ENCODE measurements at regions not wholly inside any gene's neighbourhood (a gene's known extent, or its start where the extent isn't known, plus 50 kb on each side); places are given as distances from the start of the nearest gene placed in this dataset.

- Histone ChIP-seq H3K36me3 (ENCODE audit: control insufficient read depth in 1 of 2, insufficient read depth in 2 of 2, low read depth in 1 of 2, low read length in 2 of 2) (no peaks in the 10 kb centered on the region), H3K23ac (ENCODE audit: low read length in 2 of 2) (no peak overlapping the region), H3K18ac (ENCODE audit: low read depth in 1 of 2, low read length in 2 of 2) (no peak overlapping the region), H2AK5ac (ENCODE audit: low read length, severe bottlenecking) (no peak overlapping the region), H4K91ac (ENCODE audit: low read length) (no peak overlapping the region), H3K4me1 (ENCODE audit: control insufficient read depth, insufficient read depth, low read depth, low read length) (no peaks in the 10 kb centered on the region), H2BK15ac (ENCODE audit: low read depth, poor library complexity, severe bottlenecking) (no peak overlapping the region), H3K4ac (ENCODE audit: low read depth in 1 of 2, low read length in 2 of 2) (no peak overlapping the region), H2BK120ac (ENCODE audit: low read depth, low read length) (no peak overlapping the region), H2BK12ac (ENCODE audit: low read length in 2 of 2) (no peak overlapping the region), H3K4me2 (ENCODE audit: low read length, poor library complexity, severe bottlenecking) (no peak overlapping the region), H3K4me3 (ENCODE audit: insufficient read depth in 1 of 2, low read depth in 1 of 2, low read length in 2 of 2) (no peak overlapping the region), H3K9ac (ENCODE audit: low read length) (no peak overlapping the region), H4K8ac (ENCODE audit: low read length) (no peak overlapping the region), H2AFZ (ENCODE audit: low read depth, low read length) (no peak overlapping the region), H3K9me3 (ENCODE audit: control insufficient read depth, low read length) (peaks cover 16% of the 10 kb centered on the region), H2BK5ac (ENCODE audit: low read depth, low read length, poor library complexity, severe bottlenecking) (no peak overlapping the region), H3K27me3 (ENCODE audit: control insufficient read depth in 1 of 2, insufficient read depth in 1 of 2, low read length in 2 of 2) (no peaks in the 10 kb centered on the region), H3K79me1 (replicated peaks; ENCODE audit: low read length, poor library complexity, severe bottlenecking) (no peaks in the 10 kb centered on the region), H3K27ac (ENCODE audit: low read length, poor library complexity, severe bottlenecking) (no peak overlapping the region), H3K14ac (ENCODE audit: low read length in 2 of 2) (no peak overlapping the region)
- no peak for DNase-seq
- WGBS = 94% methylated on average over 2 of the region's 3 CpGs
Observed at GRCh38 chr2:123715467-123715982, 309.6 kb upstream of the CNTNAP5 start.

- Histone ChIP-seq H3K18ac (ENCODE audit: low read depth in 1 of 2, low read length in 2 of 2) (no peak overlapping the region), H3K23ac (ENCODE audit: low read length in 2 of 2) (no peak overlapping the region), H3K27ac (ENCODE audit: low read length, poor library complexity, severe bottlenecking) (no peak overlapping the region), H2BK15ac (ENCODE audit: low read depth, poor library complexity, severe bottlenecking) (no peak overlapping the region), H3K9ac (ENCODE audit: low read length) (no peak overlapping the region), H2BK120ac (ENCODE audit: low read depth, low read length) (no peak overlapping the region), H2AFZ (ENCODE audit: low read depth, low read length) (no peak overlapping the region), H3K27me3 (ENCODE audit: control insufficient read depth in 1 of 2, insufficient read depth in 1 of 2, low read length in 2 of 2) (no peaks in the 10 kb centered on the region), H3K14ac (ENCODE audit: low read length in 2 of 2) (no peak overlapping the region), H3K4me2 (ENCODE audit: low read length, poor library complexity, severe bottlenecking) (no peak overlapping the region), H3K9me3 (ENCODE audit: control insufficient read depth, low read length) (peaks cover 5% of the 10 kb centered on the region), H3K4ac (ENCODE audit: low read depth in 1 of 2, low read length in 2 of 2) (no peak overlapping the region), H3K79me1 (replicated peaks; ENCODE audit: low read length, poor library complexity, severe bottlenecking) (no peaks in the 10 kb centered on the region), H3K4me3 (ENCODE audit: insufficient read depth in 1 of 2, low read depth in 1 of 2, low read length in 2 of 2) (no peak overlapping the region), H4K8ac (ENCODE audit: low read length) (no peak overlapping the region), H2AK5ac (ENCODE audit: low read length, severe bottlenecking) (no peak overlapping the region), H2BK5ac (ENCODE audit: low read depth, low read length, poor library complexity, severe bottlenecking) (no peak overlapping the region), H4K91ac (ENCODE audit: low read length) (no peak overlapping the region), H3K36me3 (ENCODE audit: control insufficient read depth in 1 of 2, insufficient read depth in 2 of 2, low read depth in 1 of 2, low read length in 2 of 2) (no peaks in the 10 kb centered on the region), H3K4me1 (ENCODE audit: control insufficient read depth, insufficient read depth, low read depth, low read length) (no peaks in the 10 kb centered on the region), H2BK12ac (ENCODE audit: low read length in 2 of 2) (no peak overlapping the region)
- WGBS = 100% methylated on average over 1 of the region's 5 CpGs
- no peak for DNase-seq
Observed at GRCh38 chr2:123717636-123718334, 307.3 kb upstream of the CNTNAP5 start.

DNA sequence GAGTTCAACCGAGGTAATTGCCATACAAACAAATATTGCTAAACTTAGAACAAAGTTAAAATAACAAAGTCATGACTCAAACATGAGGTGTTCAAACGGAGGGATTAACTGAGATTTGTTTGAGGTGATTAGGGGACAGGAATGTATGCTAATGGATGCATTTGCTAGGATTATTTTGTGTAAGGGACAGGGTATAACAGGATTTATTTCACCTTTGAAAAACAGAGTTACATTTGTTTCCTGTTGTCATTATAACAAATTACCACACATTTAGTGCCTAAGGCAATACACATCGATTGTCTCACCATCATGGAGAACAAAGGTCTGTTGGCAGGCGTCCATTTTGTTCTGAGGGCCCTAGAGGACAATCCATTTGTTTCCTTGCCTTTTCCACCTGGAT, 304.3 kb upstream of the CNTNAP5 start:
- no peak overlapping the region for H2BK15ac ChIP-seq (ENCODE audit: low read depth, poor library complexity, severe bottlenecking)
- H4K8ac ChIP-seq (ENCODE audit: low read length) = no peak overlapping the region
- no peak overlapping the region for H2AFZ ChIP-seq (ENCODE audit: low read depth, low read length)
- no peak overlapping the region for H3K4me2 ChIP-seq (ENCODE audit: low read length, poor library complexity, severe bottlenecking)
- H3K4me1 ChIP-seq (ENCODE audit: control insufficient read depth, insufficient read depth, low read depth, low read length) = no peaks in the 10 kb centered on the region
- H3K14ac ChIP-seq (ENCODE audit: low read length in 2 of 2) = no peak overlapping the region
- no peak overlapping the region for H4K91ac ChIP-seq (ENCODE audit: low read length)
- no peak overlapping the region for H3K9ac ChIP-seq (ENCODE audit: low read length)
- H3K23ac ChIP-seq (ENCODE audit: low read length in 2 of 2) = no peak overlapping the region
- 52% methylated on average over 3 of the region's 4 CpGs for WGBS
- H3K27me3 ChIP-seq (ENCODE audit: control insufficient read depth in 1 of 2, insufficient read depth in 1 of 2, low read length in 2 of 2) = no peaks in the 10 kb centered on the region
- H2BK120ac ChIP-seq (ENCODE audit: low read depth, low read length) = no peak overlapping the region
- H3K9me3 ChIP-seq (ENCODE audit: control insufficient read depth, low read length) = peaks cover 7% of the 10 kb centered on the region
- no peak for DNase-seq
- H3K27ac ChIP-seq (ENCODE audit: low read length, poor library complexity, severe bottlenecking) = no peak overlapping the region
- H3K79me1 ChIP-seq (replicated peaks; ENCODE audit: low read length, poor library complexity, severe bottlenecking) = no peaks in the 10 kb centered on the region
- no peak overlapping the region for H2BK12ac ChIP-seq (ENCODE audit: low read length in 2 of 2)
- H2BK5ac ChIP-seq (ENCODE audit: low read depth, low read length, poor library complexity, severe bottlenecking) = no peak overlapping the region
- no peak overlapping the region for H3K4me3 ChIP-seq (ENCODE audit: insufficient read depth in 1 of 2, low read depth in 1 of 2, low read length in 2 of 2)
- no peaks in the 10 kb centered on the region for H3K36me3 ChIP-seq (ENCODE audit: control insufficient read depth in 1 of 2, insufficient read depth in 2 of 2, low read depth in 1 of 2, low read length in 2 of 2)
- H2AK5ac ChIP-seq (ENCODE audit: low read length, severe bottlenecking) = no peak overlapping the region
- no peak overlapping the region for H3K4ac ChIP-seq (ENCODE audit: low read depth in 1 of 2, low read length in 2 of 2)
- H3K18ac ChIP-seq (ENCODE audit: low read depth in 1 of 2, low read length in 2 of 2) = no peak overlapping the region

DNA sequence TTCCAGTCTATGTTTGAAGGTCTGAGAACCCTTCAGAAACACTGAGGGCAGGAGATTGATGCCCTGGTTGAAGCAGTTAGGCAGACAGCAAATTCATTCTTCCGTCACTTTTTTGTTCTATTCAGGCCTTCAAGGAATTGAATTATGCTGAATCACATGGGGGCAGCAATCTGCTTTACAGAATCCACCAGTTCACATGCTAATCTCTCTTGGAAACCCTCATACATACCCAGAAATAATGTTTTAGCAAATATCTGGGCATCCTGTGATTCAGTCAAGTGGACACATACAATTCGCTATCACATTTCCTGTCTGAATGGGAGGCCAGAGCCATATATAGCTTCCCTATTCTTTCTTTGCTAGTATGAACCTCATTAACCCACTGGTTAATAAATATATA, 301.4 kb upstream of the CNTNAP5 start:
- no peak overlapping the region for H4K8ac ChIP-seq (ENCODE audit: low read length)
- H2BK15ac ChIP-seq (ENCODE audit: low read depth, poor library complexity, severe bottlenecking) = no peak overlapping the region
- peaks cover 11% of the 10 kb centered on the region for H3K9me3 ChIP-seq (ENCODE audit: control insufficient read depth, low read length)
- H3K4me1 ChIP-seq (ENCODE audit: control insufficient read depth, insufficient read depth, low read depth, low read length) = no peaks in the 10 kb centered on the region
- no peak overlapping the region for H2BK120ac ChIP-seq (ENCODE audit: low read depth, low read length)
- no peak for DNase-seq
- WGBS = 76% methylated on average over 2 of the region's 2 CpGs
- H3K4ac ChIP-seq (ENCODE audit: low read depth in 1 of 2, low read length in 2 of 2) = no peak overlapping the region
- no peak overlapping the region for H2BK5ac ChIP-seq (ENCODE audit: low read depth, low read length, poor library complexity, severe bottlenecking)
- no peak overlapping the region for H4K91ac ChIP-seq (ENCODE audit: low read length)
- no peak overlapping the region for H3K4me2 ChIP-seq (ENCODE audit: low read length, poor library complexity, severe bottlenecking)
- no peak overlapping the region for H3K18ac ChIP-seq (ENCODE audit: low read depth in 1 of 2, low read length in 2 of 2)
- no peak overlapping the region for H3K9ac ChIP-seq (ENCODE audit: low read length)
- H3K27ac ChIP-seq (ENCODE audit: low read length, poor library complexity, severe bottlenecking) = no peak overlapping the region
- H3K4me3 ChIP-seq (ENCODE audit: insufficient read depth in 1 of 2, low read depth in 1 of 2, low read length in 2 of 2) = no peak overlapping the region
- no peak overlapping the region for H2AFZ ChIP-seq (ENCODE audit: low read depth, low read length)
- no peaks in the 10 kb centered on the region for H3K36me3 ChIP-seq (ENCODE audit: control insufficient read depth in 1 of 2, insufficient read depth in 2 of 2, low read depth in 1 of 2, low read length in 2 of 2)
- H3K23ac ChIP-seq (ENCODE audit: low read length in 2 of 2) = no peak overlapping the region
- H3K27me3 ChIP-seq (ENCODE audit: control insufficient read depth in 1 of 2, insufficient read depth in 1 of 2, low read length in 2 of 2) = no peaks in the 10 kb centered on the region
- H3K79me1 ChIP-seq (replicated peaks; ENCODE audit: low read length, poor library complexity, severe bottlenecking) = no peaks in the 10 kb centered on the region
- H2AK5ac ChIP-seq (ENCODE audit: low read length, severe bottlenecking) = no peak overlapping the region
- no peak overlapping the region for H3K14ac ChIP-seq (ENCODE audit: low read length in 2 of 2)
- no peak overlapping the region for H2BK12ac ChIP-seq (ENCODE audit: low read length in 2 of 2)
